HCT116 (cell line): ENCODE measurements at regions not wholly inside any gene's neighbourhood (a gene's known extent, or its start where the extent isn't known, plus 50 kb on each side); places are given as distances from the start of the nearest gene placed in this dataset.

Source experiments
- ATAC-seq: fragments of 200-7000 bp; cut with Tn5 transposase; 2 replicates; pipeline ENCODE4 v1.9.1; 2020; ENCODE audit warnings: mild to moderate bottlenecking, moderate library complexity
- BruUV-seq: library from RNA; stranded (reverse); fragments of 400-500 nt; replicated peaks from 2 replicates; lab custom pipeline; 2021; lab: Mats Ljungman, UMichigan
- CTCF ChIA-PET: fragments of 300-600 bp; sonication (Branson Sonifier 250); formaldehyde crosslinking; loops from one replicate; lab custom pipeline; 2021; ENCODE audit warnings: antibody characterized with exemption; lab: Charles Lee
- POLR2A ChIA-PET: fragments of 300-600, 350-600 bp; sonication (Branson Sonifier 250); formaldehyde crosslinking; loops from one replicate; lab custom pipeline; 2021; ENCODE audit warnings: antibody characterized with exemption; lab: Charles Lee
- RAD21 ChIA-PET, 2 experiments: fragments of 300-600 bp; sonication (Branson Sonifier 250); formaldehyde crosslinking; loops; one replicate each; lab custom pipeline; 2023; ENCODE audit warnings: low total read pairs in 2 of 2; ENCODE audit not compliant: uncharacterized antibody in 2 of 2, unreplicated experiment in 2 of 2, low non-redundant PET in 1 of 2; lab: Charles Lee
- DNase-seq: peaks from one replicate; pipeline ENCODE4 v3.0.0-alpha.2; 2010; ENCODE audit warnings: low read depth, low spot score
- H2AFZ ChIP-seq: fragments of 200-600 bp; shearing (Covaris generic), sonication (generic); 2 replicates; pipeline ENCODE4 v1.6.1; 2017; ENCODE audit warnings: low read depth, mixed run types, mixed read lengths, antibody characterized with exemption, low read length; ENCODE audit not compliant: poor library complexity, severe bottlenecking
- H3K27ac ChIP-seq: 2 replicates; pipeline ENCODE4 v1.5.1; 2012; ENCODE audit warnings: low read depth, low read length
- H3K27me3 ChIP-seq: fragments of 200-600 bp; sonication (generic); 2 replicates; pipeline ENCODE4 v1.6.1; 2016; ENCODE audit warnings: mixed run types, low read length, mixed read lengths; ENCODE audit not compliant: insufficient read depth
- H3K36me3 ChIP-seq, 2 experiments: fragments of 200-500 bp in 1 of 2; fragments of 200-600 bp in 1 of 2; sonication (Bioruptor generic) in 1 of 2; sonication (generic) in 1 of 2; 2 replicates each; pipeline versions ENCODE4 v1.5.1 to v1.6.1; 2014 to 2016; ENCODE audit warnings: low read length in 2 of 2, inconsistent platforms in 1 of 2, mixed read lengths in 1 of 2, mixed run types in 1 of 2; ENCODE audit not compliant: insufficient read depth in 2 of 2, control insufficient read depth in 1 of 2
- H3K4me1 ChIP-seq, 2 experiments: fragments of 200-600 bp in 1 of 2; sonication (generic) in 1 of 2; 2 replicates each; pipeline versions ENCODE4 v1.5.1 to v1.6.1; 2012 to 2017; ENCODE audit warnings: low read length in 2 of 2, inconsistent platforms in 1 of 2, mild to moderate bottlenecking in 1 of 2, mixed read lengths in 1 of 2, mixed run types in 1 of 2, moderate library complexity in 1 of 2; ENCODE audit not compliant: insufficient read depth in 2 of 2, control insufficient read depth in 1 of 2
- H3K4me2 ChIP-seq: fragments of 200-600 bp; sonication (generic); 2 replicates; pipeline ENCODE4 v1.6.1; 2017; ENCODE audit warnings: mixed run types, low read length, mixed read lengths
- H3K4me3 ChIP-seq, 2 experiments: fragments of 200-600 bp in 1 of 2; sonication (generic) in 1 of 2; replicated peaks in 1 of 2; 2 replicates each; pipeline ENCODE4 v1.5.1; 2011 to 2016; ENCODE audit warnings: low read length in 2 of 2, control low read depth in 1 of 2, low read depth in 1 of 2, mild to moderate bottlenecking in 1 of 2, mixed read lengths in 1 of 2, mixed run types in 1 of 2
- H3K79me2 ChIP-seq: fragments of 200-600 bp; sonication (generic); 2 replicates; pipeline ENCODE4 v1.6.1; 2017; ENCODE audit warnings: mild to moderate bottlenecking, mixed run types, low read length, moderate library complexity, mixed read lengths; ENCODE audit not compliant: insufficient read depth
- H3K9ac ChIP-seq: fragments of 200-600 bp; sonication (generic); 2 replicates; pipeline ENCODE4 v1.6.1; 2016; ENCODE audit warnings: low read length, mixed read lengths
- H3K9me2 ChIP-seq: fragments of 200-600 bp; sonication (generic), shearing (Covaris generic); 2 replicates; pipeline ENCODE4 v1.6.1; 2017; ENCODE audit warnings: mixed run types, mild to moderate bottlenecking, moderate library complexity; ENCODE audit not compliant: insufficient read depth
- H3K9me3 ChIP-seq, 2 experiments: fragments of 200-500 bp in 1 of 2; fragments of 200-600 bp in 1 of 2; sonication (Bioruptor generic) in 1 of 2; sonication (generic) in 1 of 2; 2 replicates each; pipeline ENCODE4 v1.6.1; 2014 to 2017; ENCODE audit warnings: low read length in 2 of 2, mixed read lengths in 2 of 2, inconsistent platforms in 1 of 2, low read depth in 1 of 2, mild to moderate bottlenecking in 1 of 2, mixed run types in 1 of 2, moderate library complexity in 1 of 2; ENCODE audit not compliant: control insufficient read depth in 1 of 2, insufficient read depth in 1 of 2
- H4K20me1 ChIP-seq: fragments of 200-600 bp; sonication (generic), shearing (Covaris generic); 2 replicates; pipeline ENCODE4 v1.6.1; 2017; ENCODE audit warnings: mixed run types, mild to moderate bottlenecking, moderate library complexity; ENCODE audit not compliant: insufficient read depth
- CBX3 ChIP-seq: IDR thresholded peaks from 2 replicates; pipeline ENCODE4 v1.6.1; 2012; ENCODE audit warnings: low read depth
- EZH2 ChIP-seq: fragments of 200-600 bp; sonication (generic); IDR thresholded peaks from 2 replicates; pipeline ENCODE4 v1.6.1; 2017; ENCODE audit warnings: antibody characterized with exemption, mixed run types
- TCF7L2 ChIP-seq: IDR thresholded peaks from 2 replicates; pipeline ENCODE4 v1.7.0; 2011; ENCODE audit warnings: borderline replicate concordance, inconsistent platforms; ENCODE audit not compliant: insufficient read depth, insufficient read length; ENCODE audit errors: extremely low read depth
- YY1 ChIP-seq: IDR thresholded peaks from 2 replicates; pipeline ENCODE4 v1.6.1; 2011; ENCODE audit warnings: low read length, low read depth, moderate library complexity, mild to moderate bottlenecking; ENCODE audit not compliant: insufficient replicate concordance; ENCODE audit errors: extremely low read depth
- ZFX ChIP-seq: fragments of 450-650 bp; IDR thresholded peaks from 2 replicates; pipeline ENCODE4 v1.6.1; 2017
- ZNF274 ChIP-seq: fragments of 200-500 bp; sonication (Bioruptor generic); IDR thresholded peaks from 2 replicates; pipeline ENCODE4 v1.6.1; 2014; ENCODE audit warnings: mild to moderate bottlenecking, low read depth, low read length, inconsistent platforms
- intact Hi-C: fragments of 100-400 bp; cut with micrococcal nuclease; formaldehyde crosslinking; loops from 2 replicates; pipeline ENCODE4 v1.10.0; 2022
- TF ChIP-seq, protein P1 (sequence below), 3 experiments: fragments of 200-600 bp in 1 of 3; sonication (generic) in 1 of 3; IDR thresholded peaks in 2 of 3; conservative IDR thresholded peaks in 1 of 3; 2 replicates each; pipeline ENCODE4 v1.5.1; 2012 to 2017; ENCODE audit warnings: low read depth in 2 of 3, low read length in 2 of 3, antibody characterized with exemption in 1 of 3, borderline replicate concordance in 1 of 3, control low read depth in 1 of 3, mild to moderate bottlenecking in 1 of 3, mixed read lengths in 1 of 3, mixed run types in 1 of 3, moderate library complexity in 1 of 3; ENCODE audit not compliant: insufficient read depth in 1 of 3

DNA sequence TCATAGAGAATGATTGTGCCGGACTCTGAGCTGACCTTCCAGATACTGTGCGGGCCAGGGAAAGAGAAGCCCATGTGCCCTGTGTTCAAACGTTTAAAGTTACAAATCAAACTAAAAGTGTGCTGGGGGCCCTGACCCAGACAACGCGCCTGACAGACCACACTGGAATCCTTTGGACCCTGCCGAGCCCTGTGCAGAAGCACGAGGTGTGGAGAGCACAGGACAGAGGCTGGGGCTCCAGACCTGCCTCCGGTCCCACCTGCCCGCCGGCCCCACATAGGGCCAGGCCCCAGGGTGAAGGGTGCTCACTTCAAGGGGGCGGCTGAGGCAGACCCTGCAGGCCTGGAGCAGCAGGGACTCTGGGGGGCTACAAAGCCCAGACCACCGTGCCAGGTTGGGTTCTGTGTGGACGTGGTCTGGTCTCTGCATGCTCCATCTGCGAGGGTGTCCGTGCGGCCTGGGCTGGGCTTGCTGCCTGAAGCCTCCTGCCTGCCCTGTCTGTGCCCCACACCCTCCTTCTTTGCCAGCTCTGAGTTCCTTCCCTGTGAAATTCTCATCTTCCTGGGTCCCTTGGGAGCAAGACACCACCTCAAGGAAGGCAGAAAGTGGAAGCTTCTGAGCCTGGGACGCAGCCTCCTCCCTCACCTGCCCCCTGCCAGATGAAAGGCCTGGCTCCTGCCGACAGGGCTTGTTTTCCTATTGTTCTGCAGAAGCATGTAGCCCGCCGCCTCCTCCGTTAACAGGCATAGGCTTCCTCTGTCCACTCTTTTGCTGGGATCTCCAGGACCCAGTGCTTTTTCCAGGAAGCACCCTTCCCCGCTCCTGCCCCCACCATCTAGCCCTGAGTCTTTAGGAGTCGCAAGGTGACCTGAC, 186.2 kb downstream of the ERMARD start:
- intact Hi-C loops, result no loop called here

DNA sequence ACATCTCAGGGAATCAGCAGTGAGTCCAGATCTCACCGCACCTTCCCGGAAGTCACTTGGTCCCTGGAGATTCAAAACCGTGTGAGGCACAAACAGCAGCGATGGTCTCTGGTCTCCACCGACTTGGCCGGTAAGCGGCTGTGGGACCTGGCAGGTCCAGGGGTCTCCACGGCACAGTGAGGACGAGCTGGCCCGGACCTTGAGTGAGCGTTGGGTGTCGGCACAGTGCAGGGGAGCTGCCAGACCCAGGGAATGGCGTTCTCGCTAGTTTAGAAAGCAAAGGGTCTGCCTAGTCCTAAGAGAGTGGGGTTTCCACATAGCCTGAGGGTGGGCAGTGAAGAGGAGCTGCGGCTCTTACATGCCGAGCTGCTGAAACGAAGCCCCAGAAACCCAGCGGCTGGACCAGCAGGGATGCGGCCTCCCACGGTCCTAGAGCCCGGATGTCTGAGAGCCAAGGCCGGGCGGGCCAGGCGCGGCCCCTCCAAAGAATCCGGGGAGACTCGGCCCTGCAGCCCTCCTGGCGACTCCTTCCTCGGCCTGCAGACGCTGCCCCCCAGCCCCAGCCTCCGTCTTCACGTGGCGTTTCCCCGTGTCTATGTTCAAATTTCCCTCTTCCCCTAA, 185.0 kb downstream of the ERMARD start:
- peaks cover 4 to 6% of the 10 kb centered on the region in 2 experiments; a peak in 3 of 4 replicates for H3K4me1 ChIP-seq
- intact Hi-C loops, result no loop called here
- TF ChIP-seq CBX3 (no peak), YY1 (no peak), TCF7L2 (no peak), EZH2 (no peak)
- TF ChIP-seq, protein P1, sequence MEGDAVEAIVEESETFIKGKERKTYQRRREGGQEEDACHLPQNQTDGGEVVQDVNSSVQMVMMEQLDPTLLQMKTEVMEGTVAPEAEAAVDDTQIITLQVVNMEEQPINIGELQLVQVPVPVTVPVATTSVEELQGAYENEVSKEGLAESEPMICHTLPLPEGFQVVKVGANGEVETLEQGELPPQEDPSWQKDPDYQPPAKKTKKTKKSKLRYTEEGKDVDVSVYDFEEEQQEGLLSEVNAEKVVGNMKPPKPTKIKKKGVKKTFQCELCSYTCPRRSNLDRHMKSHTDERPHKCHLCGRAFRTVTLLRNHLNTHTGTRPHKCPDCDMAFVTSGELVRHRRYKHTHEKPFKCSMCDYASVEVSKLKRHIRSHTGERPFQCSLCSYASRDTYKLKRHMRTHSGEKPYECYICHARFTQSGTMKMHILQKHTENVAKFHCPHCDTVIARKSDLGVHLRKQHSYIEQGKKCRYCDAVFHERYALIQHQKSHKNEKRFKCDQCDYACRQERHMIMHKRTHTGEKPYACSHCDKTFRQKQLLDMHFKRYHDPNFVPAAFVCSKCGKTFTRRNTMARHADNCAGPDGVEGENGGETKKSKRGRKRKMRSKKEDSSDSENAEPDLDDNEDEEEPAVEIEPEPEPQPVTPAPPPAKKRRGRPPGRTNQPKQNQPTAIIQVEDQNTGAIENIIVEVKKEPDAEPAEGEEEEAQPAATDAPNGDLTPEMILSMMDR (IDR thresholded peaks at IDR 0.05 in 2 of 3, conservative IDR thresholded peaks at IDR 0.05 in 1 of 3; ENCODE audit: borderline replicate concordance in 1 of 3, insufficient read depth in 1 of 3, low read depth in 2 of 3, low read length in 2 of 3), result no peak
- H3K79me2 ChIP-seq, result no peaks in the 10 kb centered on the region
- H3K9ac ChIP-seq, result no peak overlapping the region
- H2AFZ ChIP-seq, result no peak overlapping the region
- H3K4me3 ChIP-seq, result no peak overlapping the region
- H3K36me3 ChIP-seq, result no peaks in the 10 kb centered on the region
- RAD21 ChIA-PET, result no interaction called here
- no peaks in the 10 kb centered on the region for H4K20me1 ChIP-seq
- H3K9me2 ChIP-seq, result no peaks in the 10 kb centered on the region
- POLR2A ChIA-PET, result no interaction called here
- H3K27me3 ChIP-seq, result no peaks in the 10 kb centered on the region; the same call in 1 of the 2 replicates
- H3K27ac ChIP-seq, result no peak overlapping the region
- H3K4me2 ChIP-seq, result no peak overlapping the region
- no peak for ATAC-seq
- BruUV-seq, result no TSS peak
- no peaks in the 10 kb centered on the region for H3K9me3 ChIP-seq
- no peak for DNase-seq
- CTCF ChIA-PET, result no interaction called here

More for the DNA sequence above, 186.2 kb downstream of the ERMARD start:
- no peak for DNase-seq
- no peaks in the 10 kb centered on the region for H4K20me1 ChIP-seq
- no peak for ATAC-seq
- no TSS peak for BruUV-seq
- H3K79me2 ChIP-seq, result no peaks in the 10 kb centered on the region
- no peaks in the 10 kb centered on the region for H3K9me3 ChIP-seq
- TF ChIP-seq EZH2, result no peak
- TF ChIP-seq ZNF274, result no peak
- no peak for TF ChIP-seq ZFX
- H3K36me3 ChIP-seq, result no peaks in the 10 kb centered on the region
- no peaks in the 10 kb centered on the region; the same call in 1 of the 2 replicates for H3K27me3 ChIP-seq
- no peak overlapping the region for H3K4me2 ChIP-seq
- ChIA-PET RAD21 (no interaction called here), CTCF (no interaction called here), POLR2A (no interaction called here)
- H3K4me3 ChIP-seq, result no peak overlapping the region
- no peaks in the 10 kb centered on the region for H3K9me2 ChIP-seq
- H3K27ac ChIP-seq, result no peak overlapping the region
- H2AFZ ChIP-seq, result no peak overlapping the region
- no peak overlapping the region for H3K9ac ChIP-seq
- H3K4me1 ChIP-seq, result peaks cover 4 to 6% of the 10 kb centered on the region in 2 experiments; a peak in 3 of 4 replicates
